HEK293T (cell line): ENCODE measurements at regions not wholly inside any gene's neighbourhood (a gene's known extent, or its start where the extent isn't known, plus 50 kb on each side); places are given as distances from the start of the nearest gene placed in this dataset.
A peak's percentile ranks its signal among the peaks of the same experiment; 100 is the strongest.

Experiments used
- CTCF ChIA-PET: fragments of 350-600 bp; formaldehyde crosslinking; extraction: SDS; loops from one replicate; lab custom pipeline; 2021; ENCODE audit warnings: antibody characterized with exemption, inconsistent platforms; lab: Yijun Ruan, JAX
- POLR2A ChIA-PET: fragments of 350-600 bp; formaldehyde crosslinking; extraction: SDS; loops from one replicate; lab custom pipeline; 2020; ENCODE audit warnings: antibody characterized with exemption, inconsistent platforms; lab: Yijun Ruan, JAX
- DNase-seq: peaks from one replicate; pipeline ENCODE4 v3.0.0; 2012; ENCODE audit warnings: mixed read lengths; ENCODE audit errors: extremely low spot score
- ARNT ChIP-seq: fragments of 450-650 bp; IDR thresholded peaks from 2 replicates; pipeline ENCODE4 v1.6.1; 2017; ENCODE audit warnings: mild to moderate bottlenecking
- BHLHE40 ChIP-seq: fragments of 450-650 bp; IDR thresholded peaks from 2 replicates; pipeline ENCODE4 v1.6.1; 2016; ENCODE audit warnings: mild to moderate bottlenecking, moderate library complexity, borderline replicate concordance
- CTBP1 ChIP-seq: fragments of 450-650 bp; IDR thresholded peaks from 2 replicates; pipeline ENCODE4 v1.6.1; 2016; ENCODE audit warnings: borderline replicate concordance
- ELF4 ChIP-seq: fragments of 450-650 bp; IDR thresholded peaks from 2 replicates; pipeline ENCODE4 v1.6.1; 2017; ENCODE audit warnings: antibody characterized with exemption
- FOXA1 ChIP-seq: fragments of 450-650 bp; IDR thresholded peaks from 2 replicates; pipeline ENCODE4 v1.6.1; 2016; ENCODE audit warnings: mild to moderate bottlenecking
- FOXK2 ChIP-seq: fragments of 450-650 bp; IDR thresholded peaks from 2 replicates; pipeline ENCODE4 v1.6.1; 2016; ENCODE audit warnings: mild to moderate bottlenecking
- FOXM1 ChIP-seq: fragments of 450-650 bp; IDR thresholded peaks from 2 replicates; pipeline ENCODE4 v1.6.1; 2017; ENCODE audit warnings: mild to moderate bottlenecking, borderline replicate concordance
- HDGF ChIP-seq: fragments of 450-650 bp; IDR thresholded peaks from 2 replicates; pipeline ENCODE4 v1.6.1; 2017; ENCODE audit warnings: antibody characterized with exemption, borderline replicate concordance
- L3MBTL2 ChIP-seq: fragments of 450-650 bp; conservative IDR thresholded peaks from 2 replicates; pipeline ENCODE4 v1.6.1; 2016; ENCODE audit warnings: mild to moderate bottlenecking
- LEF1 ChIP-seq: fragments of 450-650 bp; IDR thresholded peaks from 2 replicates; pipeline ENCODE4 v1.6.1; 2017; ENCODE audit warnings: mild to moderate bottlenecking, borderline replicate concordance
- NFRKB ChIP-seq: fragments of 450-650 bp; IDR thresholded peaks from 2 replicates; pipeline ENCODE4 v1.6.1; 2016; ENCODE audit warnings: mild to moderate bottlenecking, moderate library complexity
- PKNOX1 ChIP-seq: fragments of 450-650 bp; IDR thresholded peaks from 2 replicates; pipeline ENCODE4 v1.6.1; 2016
- SP1 ChIP-seq: fragments of 450-650 bp; IDR thresholded peaks from 2 replicates; pipeline ENCODE4 v1.6.1; 2017
- SUZ12 ChIP-seq: fragments of 450-650 bp; IDR thresholded peaks from 2 replicates; pipeline ENCODE4 v1.6.1; 2016; ENCODE audit warnings: mild to moderate bottlenecking
- TARDBP ChIP-seq: fragments of 450-650 bp; IDR thresholded peaks from 2 replicates; pipeline ENCODE4 v1.6.1; 2016
- ZNF384 ChIP-seq: fragments of 450-650 bp; IDR thresholded peaks from 2 replicates; pipeline ENCODE4 v1.6.1; 2016

DNA sequence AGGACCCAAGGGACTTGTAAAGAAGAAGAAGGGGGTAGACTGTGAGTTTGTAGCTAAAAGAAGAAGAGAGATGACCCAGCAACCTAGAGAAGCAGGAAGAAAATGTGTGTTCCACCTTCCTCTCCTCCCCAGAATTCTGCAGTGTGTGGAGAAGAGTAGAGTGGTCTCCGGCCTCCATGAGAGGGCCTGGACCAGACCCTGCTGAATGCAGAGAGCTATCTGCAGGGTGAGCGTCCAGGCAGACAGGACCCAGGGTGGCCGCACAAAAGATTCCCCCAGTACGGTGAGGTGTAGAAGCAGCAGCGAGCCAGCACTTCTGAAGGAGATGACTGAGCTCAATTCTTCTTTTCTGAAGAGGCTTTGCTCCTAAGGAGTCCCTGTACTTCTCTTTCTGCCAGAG, 239.7 kb upstream of the ANKRD30A start:
- ChIA-PET CTCF (interaction anchor here (0.6 kb wide), 1 partner anchor 11 kb away, joined by 3 read pairs; no protein-coding TSS in a partner anchor), POLR2A (no interaction called here)
- TF ChIP-seq L3MBTL2 (no peak), HDGF (no peak), SP1 (no peak), LEF1 (no peak), ZNF384 (no peak), BHLHE40 (no peak), FOXK2 (no peak), FOXM1 (no peak), PKNOX1 (no peak), ELF4 (no peak), SUZ12 (no peak), NFRKB (no peak), TARDBP (no peak), FOXA1 (no peak), CTBP1 (no peak)
- DNase-seq: no peak

DNA sequence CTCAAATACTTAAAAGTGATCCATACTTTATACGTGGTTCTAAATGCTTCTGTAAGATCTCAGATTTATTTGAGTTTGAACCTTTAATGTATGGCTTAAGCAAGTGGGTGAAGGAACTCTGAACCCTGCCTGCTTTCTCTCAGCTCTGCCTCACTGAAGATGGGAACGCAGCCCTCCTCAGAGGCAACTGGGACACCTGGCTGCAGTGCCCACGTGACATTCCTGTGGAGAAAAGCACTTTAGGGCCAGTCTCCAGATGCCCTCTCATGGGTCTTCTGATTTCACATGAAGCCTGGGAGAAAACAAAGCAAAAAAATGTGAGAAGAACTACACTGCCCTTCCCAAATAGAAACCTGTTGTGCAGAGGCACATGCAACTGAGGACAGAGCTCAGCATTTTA, 242.6 kb upstream of the ANKRD30A start:
- TF ChIP-seq FOXM1 (no peak), FOXK2 (no peak), ZNF384 (no peak), CTBP1 (no peak)
- POLR2A ChIA-PET: no interaction called here
- CTCF ChIA-PET: interaction anchor here (1.4 kb wide), 1 partner anchor 103 kb away, joined by 4 read pairs; no protein-coding TSS in a partner anchor
- DNase-seq: no peak

DNA sequence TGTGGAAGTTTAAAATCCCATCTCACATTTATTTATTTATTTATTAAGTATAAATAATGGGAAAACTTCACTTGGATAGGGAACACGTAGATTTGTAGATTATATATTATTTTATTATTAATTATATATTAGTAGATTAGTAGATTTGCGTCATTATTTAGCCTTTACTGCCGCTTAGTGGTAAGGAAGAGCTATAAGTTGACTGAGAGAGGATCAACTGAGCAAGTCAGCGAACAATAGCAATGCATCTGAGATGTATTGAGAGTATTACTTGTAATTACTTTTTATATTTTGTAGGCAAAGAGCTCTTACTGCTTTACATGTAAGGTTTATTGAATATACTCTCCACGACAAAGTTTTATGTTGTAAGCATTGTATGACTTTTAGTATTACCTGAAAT, 244.5 kb upstream of the ANKRD30A start:
- ChIA-PET POLR2A (no interaction called here), CTCF (interaction anchor here (0.6 to 2.0 kb wide), 8 partner anchors 21 to 1273 kb away, joined by 3 to 16 read pairs (median 4); no protein-coding TSS in a partner anchor)
- TF ChIP-seq ARNT: no peak
- TF ChIP-seq SUZ12: no peak
- no peak for TF ChIP-seq SP1
- no peak for TF ChIP-seq ZNF384
- TF ChIP-seq FOXA1: no peak
- no peak for TF ChIP-seq FOXM1
- TF ChIP-seq HDGF: no peak
- no peak for TF ChIP-seq NFRKB
- peak; percentile 9 for DNase-seq

- ChIA-PET POLR2A (no interaction called here), CTCF (no interaction called here)
- no peak for TF ChIP-seq L3MBTL2
- no peak for TF ChIP-seq ELF4
- TF ChIP-seq LEF1: no peak
- no peak for TF ChIP-seq SUZ12
- no peak for TF ChIP-seq HDGF
- TF ChIP-seq ZNF384: no peak
- no peak for DNase-seq
These were observed 252.6 kb upstream of the ANKRD30A start for GRCh38 chr10:36872702-36873393.

DNA sequence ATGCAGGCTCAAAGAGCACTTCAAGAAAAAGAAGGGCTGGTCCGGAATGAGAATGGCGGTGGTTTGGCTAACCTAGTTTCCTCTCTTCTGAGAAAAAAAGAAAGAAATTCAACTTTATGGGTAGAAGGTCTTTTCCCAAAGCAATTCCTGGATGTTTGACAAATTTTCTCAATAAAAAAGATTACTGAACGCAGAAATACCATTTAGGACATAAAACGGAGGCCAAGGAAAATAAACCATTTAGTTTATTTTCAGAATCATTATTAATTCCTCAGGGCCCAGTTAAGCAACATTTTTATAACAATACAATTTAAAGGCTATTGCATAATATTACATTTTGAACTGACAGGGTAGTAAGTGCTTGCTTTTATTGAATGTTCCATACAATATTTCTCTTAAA, 284.6 kb upstream of the ANKRD30A start:
- DNase-seq: no peak
- TF ChIP-seq ZNF384 (no peak), CTBP1 (no peak), LEF1 (no peak)
- ChIA-PET CTCF (no interaction called here), POLR2A (no interaction called here)

DNA sequence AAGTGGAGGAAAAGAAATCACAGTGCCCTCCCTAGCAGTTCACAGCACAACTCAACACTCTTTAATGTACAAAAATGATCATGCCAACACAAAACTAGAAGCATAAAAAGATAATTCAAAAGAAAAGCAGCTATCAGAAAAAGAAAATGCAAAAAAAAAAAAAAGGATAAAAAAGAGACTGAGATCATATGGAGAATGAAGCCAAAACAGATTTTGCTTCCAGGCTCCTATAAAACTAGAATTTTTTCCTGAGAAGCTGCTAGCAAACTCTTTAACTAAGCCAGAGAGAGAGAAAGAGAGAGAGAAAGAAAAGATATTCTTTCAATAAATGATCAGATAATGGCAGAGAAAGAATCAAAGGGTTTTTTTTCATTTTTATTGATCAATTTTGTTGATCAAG, 288.0 kb upstream of the ANKRD30A start:
- ChIA-PET CTCF (no interaction called here), POLR2A (no interaction called here)
- TF ChIP-seq LEF1 (no peak), NFRKB (no peak), ARNT (no peak), ELF4 (no peak), ZNF384 (no peak), HDGF (no peak), PKNOX1 (no peak), SP1 (no peak), FOXM1 (no peak), FOXA1 (no peak)
- no peak for DNase-seq

DNA sequence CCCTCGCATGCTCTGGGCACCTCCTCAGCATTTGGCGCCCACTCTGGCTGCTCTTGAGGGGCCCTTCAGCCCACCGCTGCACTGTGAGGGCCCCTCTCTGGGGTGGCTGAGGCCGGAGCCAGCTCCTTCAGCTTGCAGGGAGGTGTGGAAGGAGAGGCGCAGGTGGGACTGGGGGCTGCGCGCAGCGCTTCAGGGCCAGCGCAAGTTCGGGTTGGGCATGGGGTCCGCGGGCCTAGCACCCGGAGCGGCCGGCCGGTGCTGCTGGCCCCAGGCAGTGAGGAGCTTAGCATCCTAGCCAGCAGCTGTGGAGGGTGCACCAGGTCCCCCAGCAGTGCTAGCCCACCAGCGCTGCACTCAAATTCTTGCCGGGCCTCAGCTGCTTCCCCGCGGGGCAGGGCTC, 305.6 kb upstream of the ANKRD30A start:
- ChIA-PET POLR2A (no interaction called here), CTCF (no interaction called here)
- DNase-seq: no peak
- TF ChIP-seq CTBP1: no peak
- TF ChIP-seq L3MBTL2: no peak

DNA sequence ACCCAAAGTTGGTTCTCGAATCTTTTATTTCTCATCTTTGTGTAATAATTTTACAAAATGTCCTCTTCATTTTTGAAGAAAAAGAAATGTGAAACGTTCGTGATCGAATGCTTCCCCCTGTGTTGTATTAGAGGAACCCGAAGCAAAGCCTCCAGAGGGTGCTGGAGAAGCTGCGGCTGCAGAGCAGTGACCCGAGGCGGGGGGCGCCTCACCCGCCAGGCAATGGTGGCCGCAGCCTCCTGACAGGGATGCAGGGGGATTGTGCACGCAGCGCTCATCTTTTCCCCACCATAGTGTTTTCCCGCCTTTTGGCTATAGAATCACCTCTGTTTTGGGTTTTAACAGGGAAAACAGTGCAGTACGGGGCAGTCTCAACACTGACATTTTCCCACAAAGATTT, 307.5 kb upstream of the ANKRD30A start:
- no peak for DNase-seq

More for the DNA sequence above, 307.5 kb upstream of the ANKRD30A start:
- ChIA-PET POLR2A (no interaction called here), CTCF (interaction anchor here (0.6 kb wide), 1 partner anchor 49 kb away, joined by 3 read pairs; no protein-coding TSS in a partner anchor)
- TF ChIP-seq SP1: no peak
- TF ChIP-seq FOXK2: no peak
- TF ChIP-seq NFRKB: no peak
- TF ChIP-seq TARDBP: no peak
- no peak for TF ChIP-seq SUZ12
- no peak for TF ChIP-seq ARNT
- TF ChIP-seq BHLHE40: no peak
- no peak for TF ChIP-seq ELF4
- TF ChIP-seq CTBP1: no peak
- TF ChIP-seq FOXM1: no peak
